Stomach (tissue), 8 donors: ENCODE measurements at regions not wholly inside any gene's neighbourhood (a gene's known extent, or its start where the extent isn't known, plus 50 kb on each side); places are given as distances from the start of the nearest gene placed in this dataset.

Source experiments
- DNase-seq, 2 donors: peaks; one replicate each; pipeline versions ENCODE4 v3.0.0 to v3.0.0-alpha.2; 2013 to 2019
- H3K27ac ChIP-seq, 5 donors: fragments of 200-600 bp in 4 of 5; sonication (generic) in 4 of 5; one replicate each; pipeline ENCODE4 v1.5.1; 2013 to 2019; ENCODE audit warnings: mild to moderate bottlenecking in 1 of 5, moderate library complexity in 1 of 5
- H3K27me3 ChIP-seq, 3 donors: fragments of 200-600 bp; sonication (generic); one replicate each; pipeline ENCODE4 v1.5.1; 2017 to 2019; ENCODE audit warnings: mixed run types in 1 of 3
- H3K36me3 ChIP-seq, 4 donors: fragments of 200-600 bp; sonication (generic); 1 replicate in 3 of 4; 2 replicates in 1 of 4; pipeline ENCODE4 v1.5.1; 2016 to 2019
- H3K4me1 ChIP-seq, 4 donors: fragments of 200-600 bp; sonication (generic); one replicate each; pipeline ENCODE4 v1.5.1; 2016 to 2019
- H3K4me3 ChIP-seq, 4 donors: fragments of 200-600 bp; sonication (generic) in 3 of 4; one replicate each; pipeline ENCODE4 v1.5.1; 2016 to 2019; ENCODE audit warnings: mild to moderate bottlenecking in 1 of 4
- H3K9me3 ChIP-seq, 4 donors: fragments of 200-600 bp; sonication (generic); one replicate each; pipeline ENCODE4 v1.5.1; 2016 to 2019
- CTCF ChIP-seq, 7 experiments: fragments of 450-650 bp in 4 of 7; fragments of 200-600 bp in 3 of 7; sonication (generic) in 3 of 7; IDR thresholded peaks; one replicate each; pipeline ENCODE4 v1.5.1; 2016 to 2019; ENCODE audit warnings: antibody characterized with exemption in 7 of 7, control low read depth in 2 of 7, mild to moderate bottlenecking in 1 of 7
- EP300 ChIP-seq: sonication (generic); formaldehyde crosslinking; IDR thresholded peaks from one replicate; pipeline ENCODE4 v1.6.1; 2017; ENCODE audit warnings: antibody characterized with exemption
- POLR2A ChIP-seq, 4 donors: fragments of 450-650 bp; IDR thresholded peaks; one replicate each; pipeline ENCODE4 v1.6.1; 2016; ENCODE audit warnings: antibody characterized with exemption in 4 of 4, control low read depth in 2 of 4, mild to moderate bottlenecking in 1 of 4, moderate library complexity in 1 of 4
- POLR2AphosphoS5 ChIP-seq, 3 donors: sonication (generic); formaldehyde crosslinking; IDR thresholded peaks; one replicate each; pipeline ENCODE4 v1.6.1; 2016; ENCODE audit warnings: antibody characterized with exemption in 3 of 3
- WGBS, 5 donors: extraction: QIAGEN DNeasy Blood & Tissue Kit in 3 of 5; methylation state at CpG; one replicate each; pipeline versions ENCODE4 v1.1.5 to v1.1.7; 2013 to 2018; 5-methylcytosine and 5-hydroxymethylcytosine counted together
- intact Hi-C: fragments of 100-400 bp; cut with DNase I; formaldehyde crosslinking; loops from one replicate; pipeline ENCODE4 v1.15.1; 2023; ENCODE audit warnings: low total_unique reads
- donor health status: healthy with polysubstance abuse.
- donor health status: Bipolar disorder and iron deficiency.
- donor health status: healthy.

GRCh38 chr12:74641694-74642093, 104.1 kb downstream of the ATXN7L3B start:
- Histone ChIP-seq H3K4me1 (no peaks in the 10 kb centered on the region), H3K4me3 (no peak overlapping the region), H3K27me3 (no peaks in the 10 kb centered on the region), H3K9me3 (no peaks in the 10 kb centered on the region), H3K36me3 (no peaks in the 10 kb centered on the region), H3K27ac (no peak overlapping the region)
- 56 to 68% (median 61%) methylated on average over 2 of the region's 2 CpGs for WGBS, 5 donors
- intact Hi-C loops: no loop called here
- TF ChIP-seq POLR2AphosphoS5 (IDR thresholded peaks at IDR 0.05) (no peak), EP300 (no peak), POLR2A (IDR thresholded peaks at IDR 0.05) (no peak), CTCF (IDR thresholded peaks at IDR 0.05) (no peak)
- DNase-seq: no peak

DNA sequence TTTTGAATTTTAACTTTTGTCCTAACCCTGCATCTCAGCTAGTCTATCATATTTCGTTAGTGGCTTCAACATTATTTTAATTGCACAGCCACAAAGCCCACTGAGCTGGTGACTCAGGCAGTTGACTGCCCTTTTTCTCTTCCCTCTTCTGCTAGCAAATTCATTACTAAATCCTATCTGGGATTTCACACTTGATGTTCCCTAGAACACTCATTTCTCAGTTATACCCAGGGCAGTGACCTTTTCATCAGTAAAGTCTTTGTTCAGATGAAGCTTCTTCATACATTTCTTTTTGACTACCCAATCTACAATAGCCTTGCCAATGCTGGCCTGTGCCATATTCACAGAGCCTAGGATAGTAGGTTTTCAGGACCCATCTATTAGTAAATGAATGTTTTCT, 107.0 kb downstream of the ATXN7L3B start:
- TF ChIP-seq POLR2AphosphoS5 (IDR thresholded peaks at IDR 0.05): no peak
- TF ChIP-seq CTCF (IDR thresholded peaks at IDR 0.05): no peak
- no peak for TF ChIP-seq POLR2A (IDR thresholded peaks at IDR 0.05)
- TF ChIP-seq EP300: no peak
- Histone ChIP-seq H3K4me3 (no peak overlapping the region), H3K9me3 (no peaks in the 10 kb centered on the region), H3K27me3 (no peaks in the 10 kb centered on the region), H3K36me3 (no peaks in the 10 kb centered on the region), H3K27ac (no peak overlapping the region), H3K4me1 (no peaks in the 10 kb centered on the region)
- DNase-seq: no peak
- intact Hi-C loops: no loop called here
- 69 to 90% (median 81%) methylated on average over 1 of the region's 1 CpG for WGBS, 5 donors

GRCh38 chr12:74646831-74647230, 109.2 kb downstream of the ATXN7L3B start:
- WGBS, 5 donors: 0 to 13% (median 9%) methylated on average over 1 of the region's 1 CpG
- Histone ChIP-seq H3K27me3 (no peaks in the 10 kb centered on the region), H3K4me3 (no peak overlapping the region), H3K27ac (no peak overlapping the region), H3K4me1 (no peaks in the 10 kb centered on the region), H3K9me3 (no peaks in the 10 kb centered on the region), H3K36me3 (no peaks in the 10 kb centered on the region)
- intact Hi-C loops: no loop called here
- TF ChIP-seq POLR2AphosphoS5 (IDR thresholded peaks at IDR 0.05) (peak in 1 of 3 donors; percentile 14), EP300 (no peak), CTCF (IDR thresholded peaks at IDR 0.05) (peak in 4 of 7 experiments; percentile 15 to 60 (median 28))
- peak in 1 of 2 donors; percentile 60 for DNase-seq

DNA sequence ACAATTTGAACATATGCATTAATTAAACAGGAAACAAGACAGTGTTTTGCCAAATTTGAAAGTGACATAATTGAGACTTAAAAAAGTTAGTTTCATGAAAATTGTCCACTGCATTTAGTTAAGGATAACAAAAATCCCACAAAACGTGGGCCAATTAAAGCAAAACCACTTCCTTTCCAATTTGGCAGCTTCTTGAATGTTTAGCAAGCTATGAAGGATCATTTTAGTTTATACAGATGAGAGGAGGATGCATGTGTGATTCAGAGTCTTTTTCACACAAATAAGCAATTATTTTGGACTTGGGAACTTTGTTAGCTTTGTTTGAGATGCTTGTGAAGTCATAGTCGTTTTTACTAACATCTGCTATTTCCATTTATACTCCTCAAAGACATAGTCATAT, 109.6 kb downstream of the ATXN7L3B start:
- intact Hi-C loops: no loop called here
- Histone ChIP-seq H3K27ac (no peak overlapping the region), H3K4me3 (no peak overlapping the region), H3K9me3 (no peaks in the 10 kb centered on the region), H3K4me1 (no peaks in the 10 kb centered on the region), H3K27me3 (no peaks in the 10 kb centered on the region), H3K36me3 (no peaks in the 10 kb centered on the region)
- DNase-seq: no peak
- no peak for TF ChIP-seq POLR2AphosphoS5 (IDR thresholded peaks at IDR 0.05)
- no peak for TF ChIP-seq POLR2A (IDR thresholded peaks at IDR 0.05)
- no peak for TF ChIP-seq CTCF (IDR thresholded peaks at IDR 0.05)
- TF ChIP-seq EP300: no peak
- WGBS, 5 donors: 3 to 9% (median 5%) methylated on average over 2 of the region's 2 CpGs
